Trophoblast cell (in vitro differentiated cells and primary cell): ENCODE measurements at regions not wholly inside any gene's neighbourhood (a gene's known extent, or its start where the extent isn't known, plus 50 kb on each side); places are given as distances from the start of the nearest gene placed in this dataset.
A peak's percentile ranks its signal among the peaks of the same experiment; 100 is the strongest.

Experiments used
- DNase-seq, 2 donors: peaks; one replicate each; pipeline ENCODE4 v3.0.0-alpha.2; 2016
- H2AFZ ChIP-seq: 2 replicates; pipeline ENCODE4 v1.6.1; 2013; ENCODE audit warnings: low read length, moderate library complexity, mild to moderate bottlenecking; ENCODE audit not compliant: insufficient read depth, poor library complexity
- H2AK5ac ChIP-seq: 2 replicates; pipeline ENCODE4 v1.6.1; 2013; ENCODE audit warnings: mild to moderate bottlenecking, low read length
- H2BK120ac ChIP-seq: 2 replicates; pipeline ENCODE4 v1.6.1; 2013; ENCODE audit warnings: low read length, mild to moderate bottlenecking, moderate library complexity; ENCODE audit not compliant: insufficient read depth, poor library complexity
- H2BK12ac ChIP-seq: 2 replicates; pipeline ENCODE4 v1.6.1; 2013; ENCODE audit warnings: mild to moderate bottlenecking, low read length, moderate library complexity
- H2BK5ac ChIP-seq: 2 replicates; pipeline ENCODE4 v1.6.1; 2013; ENCODE audit warnings: low read length, low read depth, moderate library complexity, mild to moderate bottlenecking; ENCODE audit not compliant: poor library complexity
- H3K14ac ChIP-seq: 2 replicates; pipeline ENCODE4 v1.6.1; 2013; ENCODE audit warnings: mild to moderate bottlenecking, low read length
- H3K18ac ChIP-seq: 2 replicates; pipeline ENCODE4 v1.6.1; 2013; ENCODE audit warnings: mild to moderate bottlenecking, low read length
- H3K23ac ChIP-seq: 2 replicates; pipeline ENCODE4 v1.6.1; 2013; ENCODE audit warnings: low read length
- H3K27ac ChIP-seq: 2 replicates; pipeline ENCODE4 v1.5.1; 2013; ENCODE audit warnings: low read depth, mild to moderate bottlenecking, inconsistent platforms, low read length, moderate library complexity
- H3K27me3 ChIP-seq: 2 replicates; pipeline ENCODE4 v1.6.1; 2013; ENCODE audit warnings: inconsistent platforms, mild to moderate bottlenecking, low read length, moderate library complexity; ENCODE audit not compliant: insufficient read depth
- H3K36me3 ChIP-seq, 2 experiments: 1 replicate in 1 of 2; 2 replicates in 1 of 2; pipeline ENCODE4 v1.6.1; 2013; ENCODE audit warnings: low read length in 2 of 2, mild to moderate bottlenecking in 2 of 2, moderate library complexity in 1 of 2; ENCODE audit not compliant: insufficient read depth in 2 of 2, control insufficient read depth in 1 of 2
- H3K4ac ChIP-seq: 2 replicates; pipeline ENCODE4 v1.6.1; 2013; ENCODE audit warnings: low read depth, mild to moderate bottlenecking, low read length, moderate library complexity
- H3K4me1 ChIP-seq, 2 experiments: 1 replicate in 1 of 2; 2 replicates in 1 of 2; pipeline ENCODE4 v1.6.1; 2013; ENCODE audit warnings: low read length in 2 of 2, mild to moderate bottlenecking in 2 of 2, moderate library complexity in 1 of 2; ENCODE audit not compliant: insufficient read depth in 2 of 2, control insufficient read depth in 1 of 2
- H3K4me2 ChIP-seq: 2 replicates; pipeline ENCODE4 v1.6.1; 2013; ENCODE audit warnings: inconsistent platforms, mild to moderate bottlenecking, low read length, moderate library complexity
- H3K4me3 ChIP-seq: 2 replicates; pipeline ENCODE4 v1.5.1; 2013; ENCODE audit warnings: mild to moderate bottlenecking, low read depth, low read length, inconsistent platforms
- H3K79me1 ChIP-seq: one replicate; pipeline ENCODE4 v1.6.1; 2013; ENCODE audit warnings: low read length
- H3K79me2 ChIP-seq: 2 replicates; pipeline ENCODE4 v1.6.1; 2013; ENCODE audit warnings: low read length, mild to moderate bottlenecking; ENCODE audit not compliant: control insufficient read depth, insufficient read depth, poor library complexity
- H3K9ac ChIP-seq: 2 replicates; pipeline ENCODE4 v1.6.1; 2013; ENCODE audit warnings: mild to moderate bottlenecking, low read length
- H3K9me3 ChIP-seq: 2 replicates; pipeline ENCODE4 v1.6.1; 2013; ENCODE audit warnings: low read depth, mild to moderate bottlenecking, control low read depth, inconsistent platforms, low read length; ENCODE audit not compliant: insufficient read depth
- H4K12ac ChIP-seq: 2 replicates; pipeline ENCODE4 v1.6.1; 2013; ENCODE audit warnings: low read depth, mild to moderate bottlenecking, low read length, moderate library complexity
- H4K8ac ChIP-seq: 2 replicates; pipeline ENCODE4 v1.6.1; 2013; ENCODE audit warnings: low read depth, mild to moderate bottlenecking, low read length, moderate library complexity
- H4K91ac ChIP-seq: one replicate; pipeline ENCODE4 v1.6.1; 2013; ENCODE audit warnings: low read depth, mild to moderate bottlenecking, low read length, moderate library complexity
- WGBS: extraction: QIAGEN DNeasy Blood & Tissue Kit; methylation state at CpG from one replicate; pipeline ENCODE4 v1.1.7; 2013; ENCODE audit warnings: missing lambda C conversion rate; ENCODE audit not compliant: insufficient read length, insufficient coverage; ENCODE audit errors: extremely low coverage; 5-methylcytosine and 5-hydroxymethylcytosine counted together

DNA sequence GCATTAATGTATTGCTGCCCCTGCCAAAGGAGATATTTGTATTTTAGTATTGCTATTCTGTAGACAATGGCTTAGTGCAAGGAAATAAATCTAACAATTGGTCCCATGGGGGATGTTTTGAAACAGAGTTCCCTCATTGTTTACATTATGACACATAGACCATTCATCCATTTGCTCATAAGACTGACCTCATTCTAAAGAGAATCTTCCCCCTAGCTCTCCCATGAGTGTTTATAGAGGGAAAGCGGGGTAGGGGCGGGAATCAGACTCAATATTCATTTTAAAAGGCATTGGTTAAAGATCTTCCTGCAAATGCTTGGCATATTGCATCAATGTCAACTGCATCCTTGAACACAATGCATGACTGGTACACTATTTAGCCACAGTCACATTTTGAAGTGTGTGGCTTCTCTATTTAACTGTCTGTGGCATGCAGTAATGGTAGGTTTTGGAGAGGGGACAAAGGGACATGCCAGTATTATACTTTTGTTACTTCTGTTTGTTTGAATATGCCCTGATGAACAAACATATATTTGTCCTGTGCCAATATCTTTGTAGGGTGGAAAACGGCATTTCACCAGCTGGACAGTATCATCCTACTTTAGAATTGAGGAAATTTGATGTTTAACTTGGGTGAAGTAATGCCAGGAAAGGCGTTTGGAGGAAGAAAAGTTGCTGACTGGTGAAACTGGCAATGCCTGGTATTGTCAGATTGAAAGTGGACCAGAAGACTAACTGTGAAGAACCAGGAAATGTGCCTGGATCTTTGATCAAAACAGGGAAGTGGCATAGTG is 84.1 kb upstream of the MEGF10 start:
- Histone ChIP-seq H3K79me2 (no peaks in the 10 kb centered on the region), H3K9me3 (no peaks in the 10 kb centered on the region), H2AFZ (no peak overlapping the region), H3K4me2 (no peak overlapping the region), H3K27me3 (no peaks in the 10 kb centered on the region), H3K23ac (no peak overlapping the region), H3K4ac (no peak overlapping the region), H3K18ac (no peak overlapping the region), H2BK5ac (no peak overlapping the region), H2BK120ac (no peak overlapping the region), H4K91ac (no peak overlapping the region), H3K27ac (no peak overlapping the region), H4K12ac (no peak overlapping the region), H3K4me3 (no peak overlapping the region), H3K36me3 (no peaks in the 10 kb centered on the region), H2AK5ac (no peak overlapping the region), H3K14ac (no peak overlapping the region), H3K9ac (no peak overlapping the region), H3K79me1 (no peaks in the 10 kb centered on the region), H2BK12ac (no peak overlapping the region), H3K4me1 (peaks cover 0 to 2% of the 10 kb centered on the region in 2 experiments), H4K8ac (no peak overlapping the region)
- DNase-seq: peak in 1 of 2 donors; percentile 29
- WGBS: no CpG with 5 or more reads among the region's 4 CpGs

DNA sequence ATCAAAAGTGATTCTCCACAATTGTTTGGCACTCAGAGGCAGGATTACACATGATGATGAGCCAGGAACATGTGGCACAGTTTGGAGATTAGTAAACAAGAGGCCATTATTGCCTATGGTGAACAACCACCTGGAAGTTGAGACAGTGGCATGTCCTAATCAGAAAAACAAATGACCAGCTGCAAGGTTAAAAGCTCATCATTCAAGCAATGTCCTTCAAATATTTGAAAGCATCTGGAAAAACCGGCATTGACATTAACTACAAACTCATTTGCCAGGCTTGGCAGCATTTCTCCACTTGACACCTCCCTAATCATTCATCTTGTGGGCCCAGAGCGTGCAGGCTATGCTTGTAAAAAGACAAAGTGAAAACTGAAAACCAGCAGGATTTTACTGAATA is 80.6 kb upstream of the MEGF10 start:
- H3K18ac ChIP-seq: no peak overlapping the region
- H3K27ac ChIP-seq: no peak overlapping the region
- H3K27me3 ChIP-seq: no peaks in the 10 kb centered on the region
- H2AK5ac ChIP-seq: no peak overlapping the region
- H3K79me2 ChIP-seq: no peaks in the 10 kb centered on the region
- no peak overlapping the region for H3K23ac ChIP-seq
- no peak overlapping the region for H3K4me3 ChIP-seq
- H3K79me1 ChIP-seq: no peaks in the 10 kb centered on the region
- whole genome bisulfite sequencing: no CpG with 5 or more reads among the region's 2 CpGs
- no peak overlapping the region for H4K8ac ChIP-seq
- H2BK120ac ChIP-seq: no peak overlapping the region
- no peak overlapping the region for H3K4ac ChIP-seq
- H3K4me1 ChIP-seq: peaks cover 0 to 2% of the 10 kb centered on the region in 2 experiments
- no peak overlapping the region for H3K4me2 ChIP-seq
- H4K91ac ChIP-seq: no peak overlapping the region
- no peak overlapping the region for H4K12ac ChIP-seq
- H2AFZ ChIP-seq: no peak overlapping the region
- H3K9me3 ChIP-seq: no peaks in the 10 kb centered on the region
- no peaks in the 10 kb centered on the region for H3K36me3 ChIP-seq
- DNase-seq: peak; percentile 72 to 92
- no peak overlapping the region for H3K9ac ChIP-seq
- H3K14ac ChIP-seq: no peak overlapping the region
- no peak overlapping the region for H2BK5ac ChIP-seq
- H2BK12ac ChIP-seq: no peak overlapping the region

DNA sequence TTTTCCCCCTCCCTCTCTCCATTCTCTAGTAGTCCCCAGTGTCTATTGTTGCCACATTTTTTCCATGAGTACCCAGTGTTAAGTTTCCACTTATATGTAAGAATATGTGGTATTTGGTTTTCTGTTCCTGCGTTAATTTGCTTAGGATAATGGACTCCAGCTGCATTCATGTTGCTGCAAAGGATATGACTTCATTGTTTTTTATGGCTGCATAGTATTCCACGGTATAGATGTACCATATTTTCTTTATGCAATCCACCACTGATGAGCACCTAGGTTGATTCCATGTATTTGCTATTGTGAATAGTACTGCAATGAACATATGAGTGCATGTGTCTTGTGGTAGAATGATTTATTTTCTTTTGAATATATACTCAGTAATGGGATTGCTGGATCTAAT is 77.4 kb upstream of the MEGF10 start:
- Histone ChIP-seq H3K27ac (no peak overlapping the region), H2AFZ (no peak overlapping the region), H3K36me3 (no peaks in the 10 kb centered on the region), H3K79me1 (no peaks in the 10 kb centered on the region), H3K79me2 (no peaks in the 10 kb centered on the region), H3K9ac (no peak overlapping the region), H2AK5ac (no peak overlapping the region), H3K14ac (no peak overlapping the region), H3K27me3 (no peaks in the 10 kb centered on the region), H4K91ac (no peak overlapping the region), H2BK120ac (no peak overlapping the region), H3K4ac (no peak overlapping the region), H3K4me3 (no peak overlapping the region), H2BK12ac (no peak overlapping the region), H3K4me2 (no peak overlapping the region), H3K18ac (no peak overlapping the region), H4K8ac (no peak overlapping the region), H3K4me1 (peaks cover 3 to 4% of the 10 kb centered on the region in 2 experiments), H3K23ac (no peak overlapping the region), H4K12ac (no peak overlapping the region), H2BK5ac (no peak overlapping the region), H3K9me3 (no peaks in the 10 kb centered on the region)
- WGBS: no CpG with 5 or more reads among the region's 2 CpGs
- DNase-seq: no peak

GRCh38 chr5:127216143-127216542 is 74.5 kb upstream of the MEGF10 start:
- Histone ChIP-seq H2AFZ (no peak overlapping the region), H3K14ac (no peak overlapping the region), H4K8ac (no peak overlapping the region), H3K79me1 (no peaks in the 10 kb centered on the region), H2BK120ac (no peak overlapping the region), H3K36me3 (no peaks in the 10 kb centered on the region), H4K12ac (no peak overlapping the region), H3K27me3 (no peaks in the 10 kb centered on the region), H3K9me3 (no peaks in the 10 kb centered on the region), H2BK12ac (no peak overlapping the region), H2AK5ac (no peak overlapping the region), H3K4me2 (no peak overlapping the region), H4K91ac (no peak overlapping the region), H3K18ac (no peak overlapping the region), H3K27ac (no peak overlapping the region), H3K4me1 (peaks cover 2 to 3% of the 10 kb centered on the region in 2 experiments), H3K4me3 (no peak overlapping the region), H3K4ac (no peak overlapping the region), H3K79me2 (no peaks in the 10 kb centered on the region), H3K23ac (no peak overlapping the region), H2BK5ac (no peak overlapping the region), H3K9ac (no peak overlapping the region)
- WGBS: no CpG with 5 or more reads among the region's 2 CpGs
- peak; percentile 86 to 91 for DNase-seq
